HG03280 (cell line): ENCODE measurements at regions not wholly inside any gene's neighbourhood (a gene's known extent, or its start where the extent isn't known, plus 50 kb on each side); places are given as distances from the start of the nearest gene placed in this dataset.
"Not testable (repeated sequence)": the region's sequence is repeated elsewhere in the genome, so short reads cannot be mapped to it uniquely, and the experiment has no call there.

Experiments used
- ATAC-seq: cut with Tn5 transposase; IDR thresholded peaks from one replicate; pipeline ENCODE4 v1.9.1; 2021; ENCODE audit warnings: mild to moderate bottlenecking, moderate library complexity; ENCODE audit not compliant: unreplicated experiment

GRCh38 chrY:7681426-7681825 is 769.9 kb upstream of the AMELY start:
- no peak for ATAC-seq

- no peak for ATAC-seq
Measured at GRCh38 chrY:7674465-7674864, 762.9 kb upstream of the AMELY start.

GRCh38 chrY:7672796-7673195 is 761.2 kb upstream of the AMELY start:
- no peak for ATAC-seq

- no peak for ATAC-seq
Measured at GRCh38 chrY:7663261-7663660, 751.7 kb upstream of the AMELY start.

- ATAC-seq: no peak
Measured at GRCh38 chrY:7659047-7659446, 747.5 kb upstream of the AMELY start.

GRCh38 chrY:7656596-7656995 is 745.0 kb upstream of the AMELY start:
- ATAC-seq: no peak

- ATAC-seq: no peak
Measured at GRCh38 chrY:7654985-7655384, 743.4 kb upstream of the AMELY start.

- ATAC-seq: not testable (repeated sequence)
Measured at GRCh38 chrY:7649866-7650265, 738.3 kb upstream of the AMELY start.
